Omental fat pad (tissue), 3 donors: ENCODE measurements at regions not wholly inside any gene's neighbourhood (a gene's known extent, or its start where the extent isn't known, plus 50 kb on each side); places are given as distances from the start of the nearest gene placed in this dataset.

Source experiments
- ATAC-seq: fragments of 150-250 bp; one replicate; pipeline ENCODE4 v1.9.1; 2016; ENCODE audit warnings: mild to moderate bottlenecking, moderate library complexity; ENCODE audit not compliant: low FRiP score
- DNase-seq: peaks from one replicate; pipeline ENCODE4 v3.0.0-alpha.2; 2019; ENCODE audit warnings: low spot score
- CTCF ChIP-seq, 3 donors: fragments of 450-650 bp; IDR thresholded peaks; one replicate each; pipeline ENCODE4 v1.5.1; 2016 to 2017; ENCODE audit warnings: antibody characterized with exemption in 3 of 3, mild to moderate bottlenecking in 3 of 3, moderate library complexity in 2 of 3

GRCh38 chr6:9977411-9977810 is 437.5 kb downstream of the TFAP2A start:
- TF ChIP-seq CTCF (IDR thresholded peaks at IDR 0.05) = no peak
- ATAC-seq (no peak), DNase-seq (no peak)

- TF ChIP-seq CTCF (IDR thresholded peaks at IDR 0.05) = no peak
- DNase-seq (no peak), ATAC-seq (no peak)
These were observed 453.2 kb downstream of the TFAP2A start for GRCh38 chr6:9961646-9962045.

GRCh38 chr6:9957215-9957759 is 457.6 kb downstream of the TFAP2A start:
- DNase-seq = no peak
- no peak for TF ChIP-seq CTCF (IDR thresholded peaks at IDR 0.05)
- ATAC-seq = no peak

GRCh38 chr6:9948678-9949077 is 466.2 kb downstream of the TFAP2A start:
- ATAC-seq = no peak
- DNase-seq = no peak
- TF ChIP-seq CTCF (IDR thresholded peaks at IDR 0.05) = no peak

- DNase-seq = no peak
- no peak for ATAC-seq
- no peak for TF ChIP-seq CTCF (IDR thresholded peaks at IDR 0.05)
These were observed 470.9 kb downstream of the TFAP2A start for GRCh38 chr6:9943986-9944385.

DNA sequence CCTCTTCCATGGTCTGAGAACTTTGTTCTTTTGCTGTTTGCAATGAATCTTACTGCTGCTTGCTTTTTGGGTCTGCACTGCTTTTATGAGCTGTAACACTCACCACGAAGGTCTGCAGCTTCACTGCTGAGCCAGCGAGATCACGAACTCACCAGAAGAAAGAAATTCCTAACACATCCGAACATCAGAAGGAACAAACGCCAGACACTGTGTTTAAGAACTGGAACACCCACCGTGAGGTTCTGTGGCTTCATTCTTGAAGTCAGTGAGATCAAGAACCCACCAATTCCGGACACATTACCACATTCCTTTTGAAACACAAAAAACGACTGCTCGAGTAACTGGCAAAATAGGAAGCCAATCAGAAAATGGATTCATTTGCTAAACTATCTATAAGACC is 471.8 kb downstream of the TFAP2A start:
- TF ChIP-seq CTCF (IDR thresholded peaks at IDR 0.05) = no peak
- ATAC-seq = no peak
- DNase-seq = no peak

DNA sequence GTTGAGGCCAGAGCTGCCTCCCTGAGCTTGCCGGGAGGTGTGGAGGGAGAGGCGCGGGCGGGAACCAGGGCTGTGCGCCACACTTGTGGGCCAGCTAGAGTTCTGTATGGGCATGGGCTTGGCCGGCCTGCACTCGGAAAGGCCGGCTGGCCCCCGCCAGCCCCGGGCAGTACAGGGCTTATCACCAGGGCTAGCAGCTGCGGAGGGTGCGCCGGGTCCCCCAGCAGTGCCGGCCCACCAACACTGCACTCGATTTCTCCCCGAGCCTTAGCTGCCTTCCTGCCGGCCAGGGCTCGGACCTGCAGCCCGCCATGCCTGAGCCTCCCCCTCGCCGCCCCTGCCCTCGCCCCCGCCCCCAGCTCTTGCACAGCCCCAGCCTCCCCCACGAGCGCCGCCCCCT is 472.7 kb downstream of the TFAP2A start:
- TF ChIP-seq CTCF (IDR thresholded peaks at IDR 0.05) = no peak
- ATAC-seq (no peak), DNase-seq (no peak)
